ENCODE measurements at regions not wholly inside any gene's neighbourhood (a gene's known extent, or its start where the extent isn't known, plus 50 kb on each side); places are given as distances from the start of the nearest gene placed in this dataset.

- Histone ChIP-seq H3K9ac (ENCODE audit: low read length) (no peak overlapping the region), H3K4me1 (ENCODE audit: low read length) (no peaks in the 10 kb centered on the region), H3K36me3 (ENCODE audit: insufficient read depth, low read length) (no peaks in the 10 kb centered on the region), H3K9me2 (replicated peaks; ENCODE audit: insufficient read depth, low read length) (no peaks in the 10 kb centered on the region), H4K20me1 (ENCODE audit: insufficient read depth, low read depth, low read length) (no peaks in the 10 kb centered on the region), H3K27me3 (ENCODE audit: low read length) (no peaks in the 10 kb centered on the region), H3K4me2 (ENCODE audit: low read depth, low read length, poor library complexity, severe bottlenecking) (no peak overlapping the region), H3K79me2 (ENCODE audit: low read length) (no peaks in the 10 kb centered on the region), H3K4me3 (ENCODE audit: low read length) (no peak overlapping the region), H3K27ac (ENCODE audit: low read length) (no peak overlapping the region), H2AFZ (ENCODE audit: low read length) (no peak overlapping the region), H3K9me3 (ENCODE audit: low read length) (no peaks in the 10 kb centered on the region)
- DNase-seq: no peak
Observed at GRCh38 chr19:31825134-31826094, 476.2 kb upstream of the TSHZ3 start.

DNA sequence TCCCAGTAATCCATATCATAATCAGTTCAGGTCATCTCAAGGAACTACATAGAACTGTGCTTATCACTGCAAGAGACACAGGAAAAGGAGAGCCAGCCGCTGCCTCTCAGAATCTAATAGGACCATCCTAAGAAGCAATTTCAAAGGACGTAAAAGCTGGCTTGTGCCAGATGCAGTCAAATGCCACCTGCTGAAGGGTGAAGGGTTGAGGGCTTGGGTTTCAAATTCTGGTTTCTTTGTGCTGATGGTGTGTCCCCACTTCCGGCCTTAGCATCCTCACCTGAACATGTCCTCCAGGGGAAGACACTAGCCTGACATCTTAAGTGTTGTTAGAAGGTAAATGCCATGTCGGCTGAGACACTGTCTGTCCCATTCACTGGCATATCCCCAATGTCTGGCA is 477.1 kb upstream of the TSHZ3 start:
- no peaks in the 10 kb centered on the region for H3K36me3 ChIP-seq (ENCODE audit: insufficient read depth, low read length)
- no peaks in the 10 kb centered on the region for H3K27me3 ChIP-seq (ENCODE audit: low read length)
- H3K9me3 ChIP-seq (ENCODE audit: low read length): no peaks in the 10 kb centered on the region
- no peak overlapping the region for H3K9ac ChIP-seq (ENCODE audit: low read length)
- no peak overlapping the region for H3K27ac ChIP-seq (ENCODE audit: low read length)
- H2AFZ ChIP-seq (ENCODE audit: low read length): no peak overlapping the region
- H3K4me1 ChIP-seq (ENCODE audit: low read length): no peaks in the 10 kb centered on the region
- H3K4me2 ChIP-seq (ENCODE audit: low read depth, low read length, poor library complexity, severe bottlenecking): no peak overlapping the region
- no peak for DNase-seq
- no peaks in the 10 kb centered on the region for H4K20me1 ChIP-seq (ENCODE audit: insufficient read depth, low read depth, low read length)
- H3K9me2 ChIP-seq (replicated peaks; ENCODE audit: insufficient read depth, low read length): no peaks in the 10 kb centered on the region
- no peak overlapping the region for H3K4me3 ChIP-seq (ENCODE audit: low read length)
- H3K79me2 ChIP-seq (ENCODE audit: low read length): no peaks in the 10 kb centered on the region

DNA sequence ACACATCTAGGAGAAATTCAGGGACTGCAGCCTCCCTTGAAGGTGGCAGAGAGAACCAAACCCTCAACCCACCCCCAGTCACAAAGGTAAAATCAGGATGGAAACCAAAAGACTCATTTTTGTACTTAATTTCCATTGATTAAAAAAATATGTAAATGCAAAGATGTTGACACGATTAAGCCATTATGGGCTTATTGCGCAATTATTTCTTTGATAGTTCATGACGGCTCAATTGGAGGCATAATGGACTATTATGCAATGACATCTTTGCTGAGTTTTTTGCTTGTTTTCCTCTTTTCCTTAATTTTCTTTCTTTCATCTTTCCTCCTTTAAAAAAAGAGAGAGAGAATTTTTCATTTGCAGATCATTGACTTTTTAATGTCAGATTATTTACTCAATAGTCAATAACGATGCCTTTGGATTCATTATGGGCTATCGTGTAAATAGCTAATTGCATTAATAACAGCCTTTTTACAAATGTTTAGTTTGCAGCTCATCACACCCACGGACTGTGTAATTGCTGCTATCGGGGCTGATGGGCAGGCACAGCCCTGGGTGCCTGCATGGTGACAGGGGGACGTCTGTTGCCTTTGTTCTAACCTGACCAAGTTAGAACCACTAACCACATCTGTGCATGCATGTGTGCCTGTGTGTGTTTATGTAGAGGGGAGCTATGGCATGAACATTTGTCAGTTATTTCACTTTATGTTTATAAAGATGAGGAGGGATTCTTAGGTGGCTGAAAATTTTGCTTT is 482.4 kb upstream of the TSHZ3 start:
- H3K9me3 ChIP-seq (ENCODE audit: low read length): peaks cover 3% of the 10 kb centered on the region; the same call in 1 of the 2 replicates
- no peak overlapping the region for H3K4me2 ChIP-seq (ENCODE audit: low read depth, low read length, poor library complexity, severe bottlenecking)
- H3K79me2 ChIP-seq (ENCODE audit: low read length): no peaks in the 10 kb centered on the region
- H3K36me3 ChIP-seq (ENCODE audit: insufficient read depth, low read length): no peaks in the 10 kb centered on the region
- no peaks in the 10 kb centered on the region for H4K20me1 ChIP-seq (ENCODE audit: insufficient read depth, low read depth, low read length)
- no peaks in the 10 kb centered on the region for H3K9me2 ChIP-seq (replicated peaks; ENCODE audit: insufficient read depth, low read length)
- H3K9ac ChIP-seq (ENCODE audit: low read length): no peak overlapping the region
- H2AFZ ChIP-seq (ENCODE audit: low read length): no peak overlapping the region
- H3K27me3 ChIP-seq (ENCODE audit: low read length): no peaks in the 10 kb centered on the region
- no peak overlapping the region for H3K27ac ChIP-seq (ENCODE audit: low read length)
- no peak for DNase-seq
- H3K4me3 ChIP-seq (ENCODE audit: low read length): no peak overlapping the region
- H3K4me1 ChIP-seq (ENCODE audit: low read length): no peaks in the 10 kb centered on the region

GRCh38 chr19:31832176-31832548 is 482.9 kb upstream of the TSHZ3 start:
- H4K20me1 ChIP-seq (ENCODE audit: insufficient read depth, low read depth, low read length): no peaks in the 10 kb centered on the region
- H3K4me3 ChIP-seq (ENCODE audit: low read length): no peak overlapping the region

DNA sequence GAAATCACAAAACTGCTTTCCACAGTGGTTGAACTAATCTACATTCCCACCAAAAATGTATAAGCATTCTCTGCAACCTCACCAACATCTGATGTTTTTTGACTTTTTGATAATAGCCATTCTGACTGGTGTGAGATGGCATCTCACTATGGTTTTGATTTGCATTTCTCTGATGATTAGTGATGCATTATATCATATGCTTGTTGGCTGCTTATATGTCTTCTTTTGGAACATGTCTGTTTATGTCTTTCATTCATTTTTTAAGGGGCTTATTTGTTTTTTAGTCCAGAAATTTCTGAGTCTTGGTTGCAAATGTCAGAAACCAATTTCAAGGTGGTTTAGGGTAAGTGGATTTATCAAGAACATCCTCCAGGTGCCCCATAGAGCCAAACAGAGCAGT is 484.8 kb upstream of the TSHZ3 start:
- Histone ChIP-seq H4K20me1 (ENCODE audit: insufficient read depth, low read depth, low read length) (no peaks in the 10 kb centered on the region), H3K9me2 (replicated peaks; ENCODE audit: insufficient read depth, low read length) (no peaks in the 10 kb centered on the region), H3K9ac (ENCODE audit: low read length) (no peak overlapping the region), H3K27me3 (ENCODE audit: low read length) (no peaks in the 10 kb centered on the region), H2AFZ (ENCODE audit: low read length) (no peak overlapping the region), H3K9me3 (ENCODE audit: low read length) (peaks cover 3% of the 10 kb centered on the region; the same call in 1 of the 2 replicates), H3K4me1 (ENCODE audit: low read length) (no peaks in the 10 kb centered on the region), H3K27ac (ENCODE audit: low read length) (no peak overlapping the region), H3K36me3 (ENCODE audit: insufficient read depth, low read length) (no peaks in the 10 kb centered on the region), H3K4me2 (ENCODE audit: low read depth, low read length, poor library complexity, severe bottlenecking) (no peak overlapping the region), H3K79me2 (ENCODE audit: low read length) (no peaks in the 10 kb centered on the region), H3K4me3 (ENCODE audit: low read length) (no peak overlapping the region)
- no peak for DNase-seq

More at GRCh38 chr19:31832176-31832548, 482.9 kb upstream of the TSHZ3 start:
- H3K9me3 ChIP-seq (ENCODE audit: low read length): peaks cover 3% of the 10 kb centered on the region; the same call in 1 of the 2 replicates
- H3K36me3 ChIP-seq (ENCODE audit: insufficient read depth, low read length): no peaks in the 10 kb centered on the region
- no peak for DNase-seq
- H3K4me1 ChIP-seq (ENCODE audit: low read length): no peaks in the 10 kb centered on the region
- H3K27ac ChIP-seq (ENCODE audit: low read length): no peak overlapping the region
- H3K79me2 ChIP-seq (ENCODE audit: low read length): no peaks in the 10 kb centered on the region
- no peaks in the 10 kb centered on the region for H3K27me3 ChIP-seq (ENCODE audit: low read length)
- no peak overlapping the region for H3K9ac ChIP-seq (ENCODE audit: low read length)
- H3K9me2 ChIP-seq (replicated peaks; ENCODE audit: insufficient read depth, low read length): no peaks in the 10 kb centered on the region
- H2AFZ ChIP-seq (ENCODE audit: low read length): no peak overlapping the region
- H3K4me2 ChIP-seq (ENCODE audit: low read depth, low read length, poor library complexity, severe bottlenecking): no peak overlapping the region

DNA sequence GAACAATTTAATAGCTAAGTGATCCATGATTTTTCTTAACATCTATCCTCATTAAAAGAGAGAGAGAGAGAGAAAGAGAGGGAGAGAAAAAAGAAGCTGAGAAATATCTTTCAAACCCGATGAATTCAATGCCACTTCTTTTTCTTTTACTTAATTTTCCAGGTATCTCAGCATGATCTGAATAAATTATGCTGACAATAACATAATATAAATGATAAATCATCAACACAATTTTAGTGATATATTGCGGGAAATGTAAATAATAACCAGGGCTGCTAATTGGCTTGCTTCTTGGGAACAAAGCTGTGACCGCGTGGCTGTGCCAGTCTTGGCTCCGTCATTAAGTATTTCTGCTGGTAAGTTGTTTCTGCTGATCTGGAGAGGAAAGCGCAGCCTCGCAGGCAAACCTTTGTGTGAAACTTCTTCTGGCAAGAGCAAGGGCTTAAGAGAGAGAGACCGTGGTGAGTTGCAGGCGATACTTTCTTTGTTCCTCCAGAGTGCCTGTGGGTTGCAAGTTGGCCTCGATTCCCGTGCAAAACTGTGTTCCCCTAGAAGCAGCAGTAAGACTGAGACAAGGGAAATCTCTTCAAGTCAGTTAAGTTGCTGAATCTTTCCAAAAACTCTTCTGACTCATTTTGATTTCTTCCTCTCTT is 489.1 kb upstream of the TSHZ3 start:
- no peaks in the 10 kb centered on the region for H3K36me3 ChIP-seq (ENCODE audit: insufficient read depth, low read length)
- no peaks in the 10 kb centered on the region for H3K79me2 ChIP-seq (ENCODE audit: low read length)
- H4K20me1 ChIP-seq (ENCODE audit: insufficient read depth, low read depth, low read length): no peaks in the 10 kb centered on the region
- no peaks in the 10 kb centered on the region for H3K27me3 ChIP-seq (ENCODE audit: low read length)
- H3K4me1 ChIP-seq (ENCODE audit: low read length): no peaks in the 10 kb centered on the region
- H2AFZ ChIP-seq (ENCODE audit: low read length): no peak overlapping the region
- no peak overlapping the region for H3K27ac ChIP-seq (ENCODE audit: low read length)
- no peak for DNase-seq
- H3K9me3 ChIP-seq (ENCODE audit: low read length): peaks cover 3% of the 10 kb centered on the region; the same call in 1 of the 2 replicates
- H3K9me2 ChIP-seq (replicated peaks; ENCODE audit: insufficient read depth, low read length): no peaks in the 10 kb centered on the region
- H3K9ac ChIP-seq (ENCODE audit: low read length): no peak overlapping the region
- H3K4me3 ChIP-seq (ENCODE audit: low read length): no peak overlapping the region
- H3K4me2 ChIP-seq (ENCODE audit: low read depth, low read length, poor library complexity, severe bottlenecking): no peak overlapping the region

- Histone ChIP-seq H3K9me3 (ENCODE audit: low read length) (no peaks in the 10 kb centered on the region), H3K27ac (ENCODE audit: low read length) (no peak overlapping the region), H3K4me3 (ENCODE audit: low read length) (no peak overlapping the region), H4K20me1 (ENCODE audit: insufficient read depth, low read depth, low read length) (no peaks in the 10 kb centered on the region), H3K79me2 (ENCODE audit: low read length) (no peaks in the 10 kb centered on the region), H2AFZ (ENCODE audit: low read length) (no peak overlapping the region), H3K9me2 (replicated peaks; ENCODE audit: insufficient read depth, low read length) (no peaks in the 10 kb centered on the region), H3K27me3 (ENCODE audit: low read length) (no peaks in the 10 kb centered on the region), H3K9ac (ENCODE audit: low read length) (no peak overlapping the region), H3K4me1 (ENCODE audit: low read length) (no peaks in the 10 kb centered on the region), H3K36me3 (ENCODE audit: insufficient read depth, low read length) (no peaks in the 10 kb centered on the region), H3K4me2 (ENCODE audit: low read depth, low read length, poor library complexity, severe bottlenecking) (no peak overlapping the region)
- DNase-seq: no peak
Observed at GRCh38 chr19:31840371-31840770, 491.1 kb upstream of the TSHZ3 start.

DNA sequence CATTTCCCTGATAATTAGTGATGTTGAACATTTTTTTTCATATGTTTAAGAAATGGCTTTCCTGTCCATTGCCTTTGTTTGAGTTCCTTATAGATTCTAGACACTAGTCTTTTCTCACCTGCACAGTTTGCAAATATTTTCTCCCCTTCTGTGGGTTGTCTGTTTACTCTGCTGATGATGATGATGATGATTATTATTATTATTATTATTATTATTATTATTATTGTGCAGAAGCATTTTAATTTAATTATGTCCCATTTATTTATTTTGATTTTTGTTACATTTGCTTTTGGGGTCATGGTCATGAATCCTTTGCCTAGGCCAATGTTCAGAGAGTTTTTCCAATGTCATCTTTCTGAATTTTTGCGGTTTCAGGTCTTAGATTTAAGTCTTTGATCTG is 492.5 kb upstream of the TSHZ3 start:
- Histone ChIP-seq H3K9me3 (ENCODE audit: low read length) (no peaks in the 10 kb centered on the region), H3K36me3 (ENCODE audit: insufficient read depth, low read length) (no peaks in the 10 kb centered on the region), H3K4me3 (ENCODE audit: low read length) (no peak overlapping the region), H3K4me1 (ENCODE audit: low read length) (no peaks in the 10 kb centered on the region), H3K9ac (ENCODE audit: low read length) (no peak overlapping the region), H4K20me1 (ENCODE audit: insufficient read depth, low read depth, low read length) (no peaks in the 10 kb centered on the region), H3K4me2 (ENCODE audit: low read depth, low read length, poor library complexity, severe bottlenecking) (no peak overlapping the region), H2AFZ (ENCODE audit: low read length) (no peak overlapping the region), H3K27me3 (ENCODE audit: low read length) (no peaks in the 10 kb centered on the region), H3K9me2 (replicated peaks; ENCODE audit: insufficient read depth, low read length) (no peaks in the 10 kb centered on the region), H3K27ac (ENCODE audit: low read length) (no peak overlapping the region), H3K79me2 (ENCODE audit: low read length) (no peaks in the 10 kb centered on the region)
- DNase-seq: no peak
